ENCODE measurements at regions not wholly inside any gene's neighbourhood (a gene's known extent, or its start where the extent isn't known, plus 50 kb on each side); places are given as distances from the start of the nearest gene placed in this dataset.
A peak's percentile ranks its signal among the peaks of the same experiment; 100 is the strongest.
"Not testable (repeated sequence)": the region's sequence is repeated elsewhere in the genome, so short reads cannot be mapped to it uniquely, and the experiment has no call there.

DNA sequence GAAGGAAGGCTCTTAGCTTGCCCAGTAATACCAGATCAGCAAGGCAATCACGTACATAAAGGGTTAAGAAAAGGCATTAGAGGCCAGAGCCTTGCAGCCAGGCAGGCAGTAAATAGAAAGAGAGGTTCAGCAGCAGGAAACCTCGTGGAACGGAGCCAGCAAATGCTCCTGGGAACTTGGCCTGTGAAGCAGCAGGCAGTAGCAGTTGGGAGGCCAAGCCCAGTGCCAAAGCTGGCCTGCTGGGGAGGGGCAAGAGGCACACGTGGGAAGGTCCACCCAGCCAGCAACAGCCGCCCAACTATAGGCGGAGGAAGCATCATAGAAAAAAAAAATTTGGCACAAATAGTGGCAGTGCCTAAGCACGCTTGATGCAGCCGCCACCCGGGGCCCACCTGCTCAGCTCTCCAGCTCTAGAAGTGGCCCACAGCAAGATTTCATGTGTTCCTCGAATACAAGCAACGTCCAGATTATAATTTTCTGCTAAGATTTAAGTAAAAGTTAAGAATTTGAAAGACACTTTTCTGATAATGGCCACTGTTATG, 2339.5 kb downstream of the TP53TG3F start:
- Mint-ChIP-seq H3K36me3 (no peaks in the 10 kb centered on the region), H3K27ac (no peak overlapping the region), H3K9me3 (peaks cover 2 to 14% (median 9%) of the 10 kb centered on the region in 3 donors), H3K4me1 (no peaks in the 10 kb centered on the region), H3K27me3 (no peaks in the 10 kb centered on the region), H3K4me3 (no peak overlapping the region)

DNA sequence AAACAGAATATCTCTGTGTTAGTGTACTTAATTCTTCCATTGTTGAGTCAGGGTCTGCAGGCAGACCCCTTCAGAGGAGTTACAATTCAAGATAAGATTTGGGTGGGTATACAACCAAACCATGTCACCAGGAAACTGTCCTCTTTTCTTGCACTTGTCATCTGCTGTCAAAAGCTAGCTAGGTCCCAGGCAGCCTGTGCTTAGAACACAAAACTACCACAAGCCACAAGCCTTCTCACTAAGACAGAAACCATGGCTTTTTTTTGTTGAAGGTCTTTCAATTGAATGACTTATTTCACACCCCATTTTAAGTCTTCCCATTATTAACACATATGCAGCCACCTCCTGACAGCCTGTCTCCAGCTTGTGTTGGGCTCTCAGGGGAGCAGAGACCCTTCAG, 2345.1 kb downstream of the TP53TG3F start:
- not testable (repeated sequence) for H3K36me3 Mint-ChIP-seq, H3K4me3 Mint-ChIP-seq, H3K27ac Mint-ChIP-seq, H3K4me1 Mint-ChIP-seq, H3K27me3 Mint-ChIP-seq
- peaks cover 3 to 13% (median 8%) of the 10 kb centered on the region in 3 donors for H3K9me3 Mint-ChIP-seq

DNA sequence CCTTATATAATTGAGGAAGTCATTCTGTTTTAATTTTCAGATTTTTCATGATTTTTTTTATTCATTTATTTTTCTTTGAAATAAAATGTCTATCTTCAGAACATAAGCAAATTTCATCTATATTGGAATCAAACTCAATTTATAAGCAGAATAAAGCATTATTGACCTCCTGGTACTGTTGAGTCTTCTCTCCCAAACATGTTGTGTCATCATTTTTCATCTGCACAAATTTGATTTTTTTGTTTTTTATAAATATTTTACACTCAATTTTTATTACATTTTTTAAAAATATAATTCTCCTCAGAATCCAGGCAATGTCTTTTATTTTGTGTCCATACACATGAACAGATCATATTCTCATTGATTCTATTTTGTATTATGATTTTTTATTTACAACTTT, 2363.9 kb downstream of the TP53TG3F start:
- peaks cover 4 to 11% (median 8%) of the 10 kb centered on the region in 3 donors for H3K9me3 Mint-ChIP-seq
- H3K36me3 Mint-ChIP-seq: no peaks in the 10 kb centered on the region
- no peaks in the 10 kb centered on the region for H3K27me3 Mint-ChIP-seq
- H3K4me1 Mint-ChIP-seq: no peaks in the 10 kb centered on the region
- H3K27ac Mint-ChIP-seq: no peak overlapping the region
- no peak overlapping the region for H3K4me3 Mint-ChIP-seq

DNA sequence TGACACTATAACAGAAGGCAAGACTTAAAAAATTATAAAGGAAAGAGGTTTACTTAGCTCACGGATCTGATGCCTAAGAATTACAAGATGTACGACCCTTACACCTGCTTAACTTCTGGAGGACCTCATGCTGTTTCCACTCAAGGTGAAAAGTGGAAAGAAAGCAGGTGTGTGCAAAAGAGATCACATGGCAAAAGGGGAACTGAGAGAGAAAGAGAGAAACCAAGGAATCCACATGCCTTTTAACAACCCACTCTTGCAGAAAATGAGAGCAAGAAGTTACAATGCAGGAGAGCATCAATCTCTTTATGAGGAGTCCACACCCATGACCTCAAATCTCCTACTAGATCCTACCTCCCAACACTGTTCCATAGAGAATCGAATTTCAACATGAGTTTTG, 2382.2 kb downstream of the TP53TG3F start:
- Mint-ChIP-seq H3K9me3 (peaks cover 3 to 25% (median 9%) of the 10 kb centered on the region in 3 donors), H3K4me1 (no peaks in the 10 kb centered on the region), H3K36me3 (no peaks in the 10 kb centered on the region), H3K27me3 (no peaks in the 10 kb centered on the region), H3K27ac (no peak overlapping the region), H3K4me3 (no peak overlapping the region)

DNA sequence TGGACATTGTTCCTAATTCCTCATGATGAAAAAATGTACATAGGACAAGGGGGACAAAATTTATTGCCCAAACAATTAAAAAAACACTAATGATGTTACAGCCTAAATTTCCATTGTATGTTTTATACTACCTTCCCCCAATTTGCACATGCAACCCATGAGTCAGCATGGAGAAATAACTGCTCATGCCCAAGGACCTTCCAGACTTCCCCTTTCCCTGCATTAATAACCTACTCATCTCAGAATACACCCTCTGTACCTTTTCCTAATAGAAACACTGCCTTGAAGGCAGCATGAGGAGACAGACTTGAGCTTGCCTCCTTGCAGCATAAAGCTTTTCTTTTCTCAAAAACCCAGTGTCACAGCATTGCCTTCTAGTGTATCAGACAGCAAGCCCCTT, 2402.8 kb downstream of the TP53TG3F start:
- no peaks in the 10 kb centered on the region for H3K36me3 Mint-ChIP-seq
- H3K27ac Mint-ChIP-seq: no peak overlapping the region
- no peaks in the 10 kb centered on the region for H3K4me1 Mint-ChIP-seq
- H3K9me3 Mint-ChIP-seq: peaks cover 5 to 24% (median 9%) of the 10 kb centered on the region in 3 donors
- H3K27me3 Mint-ChIP-seq: no peaks in the 10 kb centered on the region
- H3K4me3 Mint-ChIP-seq: no peak overlapping the region

DNA sequence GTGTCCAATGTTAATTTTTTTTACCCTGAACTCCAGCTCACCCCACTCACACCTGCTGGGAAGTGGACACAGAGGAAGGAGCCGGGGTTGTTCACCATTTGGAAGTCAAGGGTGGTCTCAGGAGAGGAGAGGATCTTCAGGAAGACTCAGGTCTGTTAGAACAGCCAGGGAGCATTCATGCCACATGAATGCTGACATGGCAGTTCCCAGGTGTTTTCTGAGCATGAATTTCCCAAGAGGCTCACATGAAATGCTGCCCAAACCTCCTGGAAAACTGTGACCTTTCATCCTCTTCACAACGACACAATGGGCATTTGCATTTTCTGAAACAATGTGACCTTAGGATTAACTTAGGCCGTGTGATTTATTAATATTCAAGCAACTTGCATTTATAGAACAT, 2409.2 kb downstream of the TP53TG3F start:
- Mint-ChIP-seq H3K36me3 (no peaks in the 10 kb centered on the region), H3K9me3 (peaks cover 0 to 24% (median 15%) of the 10 kb centered on the region in 3 donors), H3K27me3 (no peaks in the 10 kb centered on the region), H3K27ac (no peak overlapping the region), H3K4me1 (no peaks in the 10 kb centered on the region), H3K4me3 (no peak overlapping the region)

DNA sequence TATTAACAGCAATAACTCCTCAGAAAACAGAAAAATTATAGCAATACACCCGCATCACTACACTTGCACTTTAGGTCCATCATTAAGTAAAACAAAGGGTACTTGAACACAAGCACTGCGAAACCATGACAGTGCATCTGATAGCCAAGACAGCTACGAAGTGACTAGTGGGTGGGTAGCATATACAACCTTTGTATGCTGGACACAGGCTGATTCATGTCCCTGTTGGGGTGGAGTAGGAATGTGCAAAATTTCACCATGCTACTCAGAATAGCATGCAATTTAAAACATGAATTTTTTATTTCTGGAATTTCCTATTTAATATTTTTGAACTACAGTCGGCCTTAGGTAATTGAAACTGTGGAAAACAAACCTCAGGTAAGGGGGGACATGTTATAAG, 2414.1 kb downstream of the TP53TG3F start:
- Mint-ChIP-seq H3K27ac (no peak overlapping the region), H3K4me1 (no peaks in the 10 kb centered on the region)

DNA sequence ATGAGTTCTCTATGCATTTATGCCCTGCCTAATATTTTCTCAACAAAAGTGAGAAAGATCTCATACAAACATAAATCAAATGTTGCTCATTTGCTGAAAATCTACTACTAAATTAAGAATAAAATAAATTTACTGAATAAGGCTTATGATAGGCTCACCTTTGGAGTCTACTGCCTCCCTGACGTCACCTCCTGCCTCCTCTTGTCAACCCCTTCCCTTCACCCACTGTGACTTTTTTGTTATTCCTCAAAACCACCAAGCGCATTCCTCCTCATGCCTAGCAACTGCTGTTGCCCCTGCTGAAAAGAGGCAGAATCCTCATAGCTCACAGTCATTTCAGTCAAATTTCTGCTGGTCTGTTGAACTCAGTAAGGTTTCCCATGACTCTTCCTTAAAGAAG, 2422.2 kb downstream of the TP53TG3F start:
- H3K36me3 Mint-ChIP-seq: no peaks in the 10 kb centered on the region
- no peaks in the 10 kb centered on the region for H3K27me3 Mint-ChIP-seq
- no peak overlapping the region for H3K4me3 Mint-ChIP-seq
- H3K9me3 Mint-ChIP-seq: peaks cover 8 to 17% (median 9%) of the 10 kb centered on the region in 3 donors
- H3K27ac Mint-ChIP-seq: no peak overlapping the region
- no peaks in the 10 kb centered on the region for H3K4me1 Mint-ChIP-seq

More for the DNA sequence above, 2414.1 kb downstream of the TP53TG3F start:
- Mint-ChIP-seq H3K9me3 (peaks cover 6 to 19% (median 8%) of the 10 kb centered on the region in 3 donors), H3K27me3 (no peaks in the 10 kb centered on the region), H3K4me3 (no peak overlapping the region), H3K36me3 (no peaks in the 10 kb centered on the region)

DNA sequence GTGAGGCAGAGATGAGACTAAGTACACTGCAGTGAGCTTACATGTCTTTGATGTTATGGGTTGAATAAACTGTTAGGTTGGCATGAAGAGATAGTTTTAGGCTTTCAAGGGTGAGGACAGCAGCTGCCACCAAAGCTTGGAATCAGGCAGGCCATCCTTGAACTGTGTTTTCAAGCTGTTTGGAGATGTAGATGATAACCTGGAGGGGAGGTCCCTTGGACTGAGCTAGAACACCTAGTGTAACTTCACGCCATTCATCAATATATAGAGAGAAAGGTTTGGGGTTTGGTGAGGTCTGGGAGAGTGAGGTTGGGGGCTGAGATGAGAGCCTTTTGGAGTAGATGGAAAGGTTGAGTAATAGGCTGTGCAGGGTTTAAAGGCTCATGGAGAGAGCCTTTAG, 2447.0 kb downstream of the TP53TG3F start:
- H3K9me3 Mint-ChIP-seq: peaks cover 10 to 22% (median 10%) of the 10 kb centered on the region in 3 donors
- H3K36me3 Mint-ChIP-seq: no peaks in the 10 kb centered on the region
- no peaks in the 10 kb centered on the region for H3K27me3 Mint-ChIP-seq
- no peaks in the 10 kb centered on the region for H3K4me1 Mint-ChIP-seq
- H3K27ac Mint-ChIP-seq: no peak overlapping the region
- H3K4me3 Mint-ChIP-seq: no peak overlapping the region

DNA sequence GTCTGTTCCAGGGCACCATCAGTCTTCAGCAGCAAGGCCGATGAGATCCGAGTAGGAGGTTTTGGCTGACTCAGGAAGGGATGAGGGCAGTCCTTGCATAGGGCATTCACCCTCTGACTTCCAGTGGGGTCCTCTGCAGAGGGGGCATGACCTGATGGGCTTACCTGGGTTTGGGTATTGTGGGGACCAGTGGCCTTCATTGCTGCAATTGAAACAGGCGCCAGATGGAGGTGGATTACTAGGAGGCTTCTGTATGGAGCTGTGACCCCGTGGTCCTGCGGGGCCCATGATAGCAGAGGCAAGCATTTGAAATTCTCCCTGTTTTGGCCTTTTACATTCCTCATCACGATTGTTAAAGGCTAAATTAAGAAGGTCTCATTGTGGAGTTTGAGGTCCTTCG, 2448.7 kb downstream of the TP53TG3F start:
- Mint-ChIP-seq H3K36me3 (no peaks in the 10 kb centered on the region), H3K4me3 (peak overlapping the region in 2 of 4 donors; percentile 18 to 29), H3K9me3 (peaks cover 13 to 26% (median 14%) of the 10 kb centered on the region in 3 donors), H3K27ac (no peak overlapping the region), H3K4me1 (no peaks in the 10 kb centered on the region), H3K27me3 (no peaks in the 10 kb centered on the region)

DNA sequence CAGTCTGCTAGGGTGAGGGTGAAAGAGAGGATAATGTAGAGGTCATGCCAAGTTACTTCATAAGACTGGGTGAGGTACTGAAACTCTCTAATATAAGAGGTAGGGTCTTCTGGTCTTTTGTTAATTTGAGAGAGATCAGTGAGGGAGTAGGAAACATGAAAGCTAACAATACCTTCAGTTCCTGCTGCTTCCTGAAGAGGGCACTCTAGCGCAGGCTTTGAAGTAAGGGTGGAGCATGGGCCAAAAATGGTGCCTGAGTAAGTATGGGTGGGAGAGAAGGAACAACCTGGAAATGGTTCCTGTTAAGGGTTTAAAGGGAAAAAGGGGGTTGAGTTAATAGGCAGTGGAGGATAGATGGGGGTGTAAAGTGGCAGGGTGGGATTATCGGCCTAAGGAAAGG, 2449.5 kb downstream of the TP53TG3F start:
- H3K4me3 Mint-ChIP-seq: peak overlapping the region in 1 of 4 donors; percentile 18
- H3K9me3 Mint-ChIP-seq: peaks cover 12 to 26% (median 13%) of the 10 kb centered on the region in 3 donors
- H3K4me1 Mint-ChIP-seq: no peaks in the 10 kb centered on the region
- H3K36me3 Mint-ChIP-seq: no peaks in the 10 kb centered on the region
- no peak overlapping the region for H3K27ac Mint-ChIP-seq
- no peaks in the 10 kb centered on the region for H3K27me3 Mint-ChIP-seq

DNA sequence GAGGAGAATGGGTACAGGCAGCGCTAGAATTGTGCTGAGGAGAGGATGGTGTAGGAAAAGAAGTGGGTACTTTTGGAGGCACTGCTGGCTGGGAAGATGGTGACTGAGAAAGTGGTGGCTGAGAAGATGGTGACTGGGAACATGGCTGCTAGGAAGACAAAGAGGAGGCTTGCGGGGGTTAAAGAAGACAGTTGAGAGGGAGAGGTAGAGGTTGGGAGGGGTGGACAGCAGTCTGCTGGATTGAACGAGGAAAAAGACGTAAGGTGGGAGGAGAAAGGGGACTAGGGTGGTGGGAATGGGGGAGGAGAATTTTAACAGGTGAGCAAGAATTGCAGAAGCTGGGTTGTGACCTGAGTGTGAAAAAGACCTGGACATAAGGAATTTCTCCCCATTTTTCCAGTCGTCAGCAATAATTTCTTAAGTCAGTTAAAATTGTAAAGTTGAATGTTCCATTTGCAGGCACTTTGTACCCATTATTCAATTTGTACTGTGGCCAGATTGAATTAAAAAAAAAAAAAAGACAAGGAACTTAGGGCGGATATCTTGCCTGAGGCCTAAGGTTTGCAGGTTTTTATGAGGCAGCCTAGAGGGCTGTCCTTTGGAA, 2450.0 kb downstream of the TP53TG3F start:
- H3K36me3 Mint-ChIP-seq: no peaks in the 10 kb centered on the region
- peaks cover 12 to 27% (median 13%) of the 10 kb centered on the region in 3 donors for H3K9me3 Mint-ChIP-seq
- H3K27ac Mint-ChIP-seq: no peak overlapping the region
- H3K4me1 Mint-ChIP-seq: no peaks in the 10 kb centered on the region
- no peaks in the 10 kb centered on the region for H3K27me3 Mint-ChIP-seq
- no peak overlapping the region for H3K4me3 Mint-ChIP-seq

DNA sequence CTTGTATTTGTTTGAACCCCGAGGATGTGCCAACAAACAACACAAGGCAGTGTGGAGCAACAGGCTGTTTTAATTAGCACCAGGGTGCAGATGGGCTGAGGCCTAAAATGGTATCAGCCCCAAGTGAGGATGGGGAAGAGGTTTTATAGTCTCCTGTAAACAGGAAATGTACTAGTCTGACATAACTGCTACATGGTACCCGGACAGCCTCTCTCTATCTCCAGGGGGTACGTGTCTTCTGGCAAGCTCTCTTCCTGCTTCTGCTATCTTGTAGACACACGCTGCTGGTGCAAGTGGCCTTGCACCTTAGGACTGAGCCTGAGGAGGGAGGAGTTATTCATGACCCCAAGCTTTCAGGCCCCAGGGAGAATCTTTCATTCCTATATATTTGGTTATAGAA, 2451.0 kb downstream of the TP53TG3F start:
- H3K27ac Mint-ChIP-seq: no peak overlapping the region
- H3K4me1 Mint-ChIP-seq: no peaks in the 10 kb centered on the region
- no peak overlapping the region for H3K4me3 Mint-ChIP-seq
- no peaks in the 10 kb centered on the region for H3K27me3 Mint-ChIP-seq
- peaks cover 12 to 19% (median 15%) of the 10 kb centered on the region in 3 donors for H3K9me3 Mint-ChIP-seq
- no peaks in the 10 kb centered on the region for H3K36me3 Mint-ChIP-seq

DNA sequence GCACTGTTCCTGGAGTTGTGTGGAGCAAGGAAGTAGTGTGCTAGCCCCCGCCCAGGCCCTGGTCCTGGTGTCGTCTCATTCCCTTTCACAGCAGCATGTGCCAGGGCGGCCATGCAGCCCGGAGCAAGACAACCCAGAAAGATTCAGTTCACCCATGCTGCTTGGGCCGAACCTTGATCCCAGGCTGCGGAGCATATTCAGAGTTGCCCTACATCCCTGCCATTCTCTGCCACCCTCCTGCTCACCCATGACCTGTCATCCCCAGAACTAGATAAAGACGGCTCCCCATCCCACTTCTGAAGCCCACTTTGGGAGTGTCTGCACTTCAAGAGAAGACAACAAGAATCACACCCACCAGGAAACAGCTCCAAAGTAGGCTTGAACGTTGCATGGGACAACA, 2452.5 kb downstream of the TP53TG3F start:
- Mint-ChIP-seq H3K27ac (no peak overlapping the region), H3K9me3 (peaks cover 12 to 16% (median 15%) of the 10 kb centered on the region in 3 donors), H3K4me3 (no peak overlapping the region), H3K27me3 (no peaks in the 10 kb centered on the region), H3K4me1 (no peaks in the 10 kb centered on the region), H3K36me3 (no peaks in the 10 kb centered on the region)

DNA sequence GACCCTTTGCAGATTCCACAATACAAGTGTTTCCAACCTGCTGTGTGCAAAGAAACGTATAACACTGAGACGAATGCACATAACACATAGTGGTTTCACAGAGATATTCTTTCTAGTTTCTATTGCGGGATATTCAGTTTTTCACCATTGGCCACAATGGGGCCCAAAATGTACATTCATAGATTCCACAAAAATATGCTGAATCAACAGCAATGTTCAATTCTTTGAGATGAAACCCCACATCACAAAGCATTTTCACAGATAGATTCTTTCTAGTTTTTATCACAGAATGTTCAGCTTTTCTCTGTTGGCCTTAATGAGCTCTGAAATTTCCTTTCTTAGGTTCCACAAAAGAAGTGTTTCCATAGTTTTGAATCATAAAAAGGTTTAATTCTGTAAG, 2472.3 kb downstream of the TP53TG3F start:
- no peaks in the 10 kb centered on the region for H3K27me3 Mint-ChIP-seq
- no peak overlapping the region for H3K27ac Mint-ChIP-seq
- H3K36me3 Mint-ChIP-seq: no peaks in the 10 kb centered on the region
- H3K4me3 Mint-ChIP-seq: no peak overlapping the region
- H3K4me1 Mint-ChIP-seq: no peaks in the 10 kb centered on the region
- H3K9me3 Mint-ChIP-seq: peaks cover 3 to 10% (median 4%) of the 10 kb centered on the region in 3 donors

Data from IgD-negative memory B cell (primary cell).